ENCODE measurements at regions not wholly inside any gene's neighbourhood (a gene's known extent, or its start where the extent isn't known, plus 50 kb on each side); places are given as distances from the start of the nearest gene placed in this dataset.

GRCh38 chr2:176732780-176733179 lies 463.5 kb downstream of the MTX2 start:
- DNase-seq (ENCODE audit: low spot score), result no peak

- DNase-seq (ENCODE audit: low spot score), result no peak
Measured at GRCh38 chr2:176733698-176734430, 464.6 kb downstream of the MTX2 start.

- no peak for DNase-seq (ENCODE audit: low spot score)
Measured at GRCh38 chr2:176734868-176735267, 465.6 kb downstream of the MTX2 start.

GRCh38 chr2:176742271-176742670 lies 470.3 kb upstream of the HNRNPA3 start:
- DNase-seq (ENCODE audit: low spot score), result no peak

GRCh38 chr2:176743671-176744070 lies 468.9 kb upstream of the HNRNPA3 start:
- DNase-seq (ENCODE audit: low spot score), result no peak

GRCh38 chr2:176744146-176744545 lies 468.4 kb upstream of the HNRNPA3 start:
- DNase-seq (ENCODE audit: low spot score), result no peak

GRCh38 chr2:176745543-176746200 lies 466.9 kb upstream of the HNRNPA3 start:
- no peak for DNase-seq (ENCODE audit: low spot score)

GRCh38 chr2:176746411-176746810 lies 466.2 kb upstream of the HNRNPA3 start:
- no peak for DNase-seq (ENCODE audit: low spot score)

GRCh38 chr2:176747506-176747905 lies 465.1 kb upstream of the HNRNPA3 start:
- no peak for DNase-seq (ENCODE audit: low spot score)

GRCh38 chr2:176747928-176748327 lies 464.7 kb upstream of the HNRNPA3 start:
- no peak for DNase-seq (ENCODE audit: low spot score)

GRCh38 chr2:176748662-176749061 lies 463.9 kb upstream of the HNRNPA3 start:
- no peak for DNase-seq (ENCODE audit: low spot score)

- DNase-seq (ENCODE audit: low spot score), result no peak
Measured at GRCh38 chr2:176751314-176752227, 461.0 kb upstream of the HNRNPA3 start.

GRCh38 chr2:176752295-176752694 lies 460.3 kb upstream of the HNRNPA3 start:
- DNase-seq (ENCODE audit: low spot score), result no peak

- no peak for DNase-seq (ENCODE audit: low spot score)
Measured at GRCh38 chr2:176753205-176753604, 459.4 kb upstream of the HNRNPA3 start.

- DNase-seq (ENCODE audit: low spot score), result no peak
Measured at GRCh38 chr2:176753752-176754474, 458.7 kb upstream of the HNRNPA3 start.

GRCh38 chr2:176755537-176756135 lies 457.0 kb upstream of the HNRNPA3 start:
- no peak for DNase-seq (ENCODE audit: low spot score)

GRCh38 chr2:176758426-176758825 lies 454.2 kb upstream of the HNRNPA3 start:
- DNase-seq (ENCODE audit: low spot score), result no peak

- DNase-seq (ENCODE audit: low spot score), result no peak
Measured at GRCh38 chr2:176760439-176760838, 452.2 kb upstream of the HNRNPA3 start.

- no peak for DNase-seq (ENCODE audit: low spot score)
Measured at GRCh38 chr2:176763130-176763529, 449.5 kb upstream of the HNRNPA3 start.

GRCh38 chr2:176763851-176764404 lies 448.7 kb upstream of the HNRNPA3 start:
- DNase-seq (ENCODE audit: low spot score), result peak; percentile 33

- no peak for DNase-seq (ENCODE audit: low spot score)
Measured at GRCh38 chr2:176764921-176765320, 447.7 kb upstream of the HNRNPA3 start.
